GM06990 (cell line): ENCODE measurements at regions not wholly inside any gene's neighbourhood (a gene's known extent, or its start where the extent isn't known, plus 50 kb on each side); places are given as distances from the start of the nearest gene placed in this dataset.

Source experiments
- DNase-seq: peaks from one replicate; pipeline ENCODE4 v3.0.0-alpha.2; 2011; ENCODE audit not compliant: insufficient read length; ENCODE audit errors: extremely low read depth
- H3K27me3 ChIP-seq: replicated peaks from 2 replicates; pipeline ENCODE4 v1.6.0; 2011; ENCODE audit warnings: low read length; ENCODE audit not compliant: control insufficient read depth, insufficient read depth
- H3K36me3 ChIP-seq: 2 replicates; pipeline ENCODE4 v1.5.1; 2011; ENCODE audit warnings: low read length; ENCODE audit not compliant: control insufficient read depth, insufficient read depth
- H3K4me3 ChIP-seq: replicated peaks from 2 replicates; pipeline ENCODE4 v1.5.1; 2011; ENCODE audit warnings: low read depth, mild to moderate bottlenecking, control low read depth, low read length
- CTCF ChIP-seq: IDR thresholded peaks from 2 replicates; pipeline ENCODE4 v1.5.1; 2011; ENCODE audit warnings: low read length, control low read depth, mild to moderate bottlenecking, inconsistent platforms; ENCODE audit not compliant: insufficient read depth, poor library complexity, severe bottlenecking

DNA sequence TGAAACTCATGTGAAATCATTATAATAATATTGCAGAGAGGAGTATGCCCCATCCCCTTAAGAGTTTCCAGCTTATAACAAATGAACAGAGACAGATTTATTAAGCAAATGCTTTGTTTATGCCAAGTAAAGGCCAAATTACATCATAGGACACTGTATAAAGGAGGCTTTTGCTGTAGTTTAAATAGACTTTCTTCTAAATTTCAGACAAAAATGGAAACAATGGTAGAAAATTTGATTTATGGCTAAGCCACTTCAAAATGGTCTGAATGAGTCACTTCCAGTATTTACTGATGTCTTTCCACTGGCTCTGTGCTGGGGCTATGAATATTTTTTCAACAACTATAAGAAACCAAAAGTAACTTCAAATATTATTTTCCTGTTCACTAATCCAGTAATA lies 81.1 kb upstream of the ST6GALNAC5 start:
- Histone ChIP-seq H3K27me3 (no peaks in the 10 kb centered on the region), H3K36me3 (no peaks in the 10 kb centered on the region), H3K4me3 (no peak overlapping the region)
- DNase-seq, result no peak
- no peak for TF ChIP-seq CTCF

DNA sequence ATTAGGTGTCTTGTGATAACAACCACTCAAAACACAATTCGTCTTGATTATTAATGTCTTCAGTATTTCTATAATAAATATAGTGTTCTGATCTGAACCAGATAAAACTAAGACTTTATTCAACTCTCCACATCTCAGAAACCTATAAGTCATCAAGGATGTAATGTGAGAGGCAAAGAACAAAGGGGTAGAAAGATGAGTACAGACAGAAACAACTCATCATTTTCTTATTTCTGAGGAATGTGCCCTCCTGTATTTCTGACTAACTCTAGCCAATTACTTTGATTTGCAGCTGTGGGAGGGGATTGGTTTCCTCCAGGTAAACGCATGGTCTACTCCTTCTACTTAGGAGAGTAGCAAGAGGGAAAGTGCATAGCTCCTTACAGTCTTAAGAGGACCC lies 73.7 kb upstream of the ST6GALNAC5 start:
- H3K36me3 ChIP-seq, result no peaks in the 10 kb centered on the region
- no peaks in the 10 kb centered on the region for H3K27me3 ChIP-seq
- no peak overlapping the region for H3K4me3 ChIP-seq
- no peak for TF ChIP-seq CTCF
- no peak for DNase-seq

GRCh38 chr1:76799700-76800099 lies 67.6 kb upstream of the ST6GALNAC5 start:
- no peak for DNase-seq

GRCh38 chr1:76802094-76802493 lies 65.2 kb upstream of the ST6GALNAC5 start:
- Histone ChIP-seq H3K36me3 (no peaks in the 10 kb centered on the region), H3K27me3 (no peaks in the 10 kb centered on the region), H3K4me3 (no peak overlapping the region)
- no peak for TF ChIP-seq CTCF
- no peak for DNase-seq

More at GRCh38 chr1:76799700-76800099, 67.6 kb upstream of the ST6GALNAC5 start:
- Histone ChIP-seq H3K27me3 (no peaks in the 10 kb centered on the region), H3K36me3 (no peaks in the 10 kb centered on the region), H3K4me3 (no peak overlapping the region)
- TF ChIP-seq CTCF, result no peak

- no peak for TF ChIP-seq CTCF
- H3K36me3 ChIP-seq, result no peaks in the 10 kb centered on the region
- no peak overlapping the region for H3K4me3 ChIP-seq
- no peaks in the 10 kb centered on the region for H3K27me3 ChIP-seq
- no peak for DNase-seq
These were observed 59.6 kb upstream of the ST6GALNAC5 start for GRCh38 chr1:76807543-76808260.
